DND-41 (cell line): ENCODE measurements at regions not wholly inside any gene's neighbourhood (a gene's known extent, or its start where the extent isn't known, plus 50 kb on each side); places are given as distances from the start of the nearest gene placed in this dataset.

Experiments
- CTCF ChIP-seq: IDR thresholded peaks from 2 replicates; pipeline ENCODE4 v1.5.1; 2012; ENCODE audit warnings: borderline replicate concordance, low read length, moderate library complexity, mild to moderate bottlenecking; ENCODE audit not compliant: poor library complexity, severe bottlenecking; ENCODE audit errors: extremely low read depth
- EZH2 ChIP-seq: IDR thresholded peaks from 3 replicates; pipeline ENCODE4 v1.6.1; 2012; ENCODE audit warnings: borderline replicate concordance, low read depth, mild to moderate bottlenecking, moderate library complexity, low read length, inconsistent platforms; ENCODE audit not compliant: severe bottlenecking

- TF ChIP-seq CTCF (no peak), EZH2 (no peak)
Observed at GRCh38 chr7:26514633-26515032, 223.0 kb downstream of the SNX10 start.
